GM18907 (cell line): ENCODE measurements at regions not wholly inside any gene's neighbourhood (a gene's known extent, or its start where the extent isn't known, plus 50 kb on each side); places are given as distances from the start of the nearest gene placed in this dataset.

Experiments
- ATAC-seq: cut with Tn5 transposase; IDR thresholded peaks from one replicate; pipeline ENCODE4 v1.9.1; 2021; ENCODE audit warnings: mild to moderate bottlenecking, moderate library complexity; ENCODE audit not compliant: unreplicated experiment

DNA sequence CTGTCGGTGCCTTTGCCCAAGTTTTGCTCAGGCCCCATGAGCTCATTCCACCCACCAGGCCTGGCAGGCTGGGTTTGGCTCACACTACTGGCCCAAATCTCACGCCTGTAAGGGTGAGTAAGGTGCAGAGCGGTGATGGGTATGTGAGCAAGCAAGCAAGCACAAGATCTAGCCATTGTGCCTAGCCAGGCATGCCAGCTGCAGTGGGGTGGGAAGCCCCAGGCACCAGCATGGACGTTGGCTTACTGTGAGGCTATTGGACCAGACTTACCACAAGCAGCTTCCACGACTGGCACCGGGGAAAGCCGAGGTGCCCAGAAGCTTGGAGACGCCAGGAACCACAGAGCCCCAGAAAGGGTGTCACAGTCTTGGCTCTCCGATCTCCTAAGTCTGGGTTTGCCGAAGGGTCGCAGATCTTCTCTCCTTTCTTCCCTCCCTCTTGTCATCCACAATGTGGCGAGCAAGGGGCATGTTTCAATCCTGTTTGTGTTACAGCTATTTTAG lies 2659.4 kb upstream of the PCDH20 start:
- ATAC-seq, result no peak

DNA sequence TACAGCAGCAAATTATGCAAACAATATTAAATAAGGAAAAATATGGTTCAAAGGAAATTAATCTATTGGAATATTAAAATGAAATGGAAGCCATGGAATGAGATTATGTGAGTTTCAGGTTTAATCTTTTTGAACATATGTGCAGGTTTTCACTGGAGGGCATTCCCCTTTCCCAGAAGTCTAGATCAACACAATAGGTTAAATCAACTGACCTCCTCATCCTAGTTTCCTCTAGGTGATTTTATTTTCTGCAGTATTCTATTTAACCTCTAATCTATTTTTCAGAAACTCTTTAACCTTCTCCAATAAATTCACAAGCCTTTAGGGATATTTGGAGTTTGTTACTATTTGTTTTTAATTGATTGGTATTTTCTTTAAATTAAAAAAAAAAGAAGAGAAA lies 2657.6 kb upstream of the PCDH20 start:
- no peak for ATAC-seq

DNA sequence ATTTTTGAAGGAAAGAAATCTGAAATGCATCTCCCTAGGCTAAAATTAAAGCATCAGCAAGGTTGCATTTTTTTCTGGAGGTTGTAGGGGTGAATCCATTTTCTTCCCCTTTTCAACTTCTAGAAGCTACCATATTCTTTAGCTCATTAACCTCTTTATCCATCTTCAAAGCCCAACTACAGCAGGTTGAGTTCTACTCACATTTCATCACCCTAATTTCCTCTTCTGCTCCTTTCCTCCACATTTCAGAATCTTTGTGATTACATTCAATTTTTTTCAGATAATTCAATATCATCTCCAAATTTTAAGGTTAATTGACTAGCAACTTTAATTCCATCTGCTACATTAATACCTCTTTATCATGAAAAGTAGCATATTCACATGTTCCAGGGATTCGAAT lies 2655.7 kb upstream of the PCDH20 start:
- no peak for ATAC-seq

DNA sequence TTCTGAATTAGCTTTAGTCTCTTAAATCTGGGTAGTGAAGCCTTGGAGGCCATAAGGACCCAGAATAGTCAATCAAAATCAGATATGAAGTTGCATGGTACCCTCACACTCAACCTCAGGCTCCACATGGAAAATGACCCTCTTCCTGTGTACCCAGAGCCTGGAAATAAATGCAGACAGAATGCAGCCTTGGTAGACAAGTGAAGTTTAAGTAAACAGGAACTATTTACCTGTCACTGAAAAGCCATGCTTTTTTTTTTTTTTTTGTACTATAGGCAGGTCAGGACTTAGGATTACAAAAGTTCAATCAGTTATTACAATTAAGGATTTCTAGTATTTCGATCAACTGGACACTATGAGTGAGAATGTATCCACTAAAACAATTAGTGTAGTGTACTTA lies 2654.2 kb upstream of the PCDH20 start:
- ATAC-seq, result no peak

DNA sequence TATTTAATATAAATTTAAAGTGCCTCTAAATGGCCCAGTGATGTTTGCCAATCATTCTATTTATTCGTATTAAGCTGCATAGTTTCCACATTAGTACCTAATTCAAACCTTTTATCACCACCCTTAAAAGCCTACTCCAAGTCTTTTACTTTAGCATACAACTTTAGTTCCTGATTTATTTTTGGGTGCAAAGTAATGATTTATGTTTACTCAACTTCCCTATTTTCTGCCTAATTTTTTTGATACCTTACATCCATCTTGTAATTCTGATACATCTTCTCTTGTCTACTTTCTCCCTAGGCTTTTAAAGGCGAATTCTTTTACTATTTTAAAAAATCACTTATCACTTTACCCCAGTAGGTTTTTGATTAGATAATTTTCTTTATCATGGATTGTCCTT lies 2651.1 kb upstream of the PCDH20 start:
- ATAC-seq, result no peak

DNA sequence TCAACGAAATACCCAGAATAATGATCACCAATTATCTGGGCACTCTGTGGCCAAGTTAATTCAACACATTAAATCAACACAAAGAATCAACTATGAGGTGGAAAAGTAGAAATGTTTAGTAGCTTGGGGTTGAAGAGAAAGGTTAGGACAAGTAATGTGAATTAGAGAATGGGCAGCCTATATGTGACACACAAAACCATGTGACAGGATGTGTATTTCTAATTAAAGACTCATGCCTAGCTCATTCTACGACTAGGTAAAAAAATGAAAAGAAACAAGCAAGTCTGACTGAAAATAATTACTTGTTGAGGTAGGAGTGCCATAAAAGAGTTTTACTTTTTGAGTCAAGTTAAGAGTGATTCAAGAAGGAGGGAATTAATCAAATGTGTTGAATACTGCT lies 2646.0 kb upstream of the PCDH20 start:
- no peak for ATAC-seq

DNA sequence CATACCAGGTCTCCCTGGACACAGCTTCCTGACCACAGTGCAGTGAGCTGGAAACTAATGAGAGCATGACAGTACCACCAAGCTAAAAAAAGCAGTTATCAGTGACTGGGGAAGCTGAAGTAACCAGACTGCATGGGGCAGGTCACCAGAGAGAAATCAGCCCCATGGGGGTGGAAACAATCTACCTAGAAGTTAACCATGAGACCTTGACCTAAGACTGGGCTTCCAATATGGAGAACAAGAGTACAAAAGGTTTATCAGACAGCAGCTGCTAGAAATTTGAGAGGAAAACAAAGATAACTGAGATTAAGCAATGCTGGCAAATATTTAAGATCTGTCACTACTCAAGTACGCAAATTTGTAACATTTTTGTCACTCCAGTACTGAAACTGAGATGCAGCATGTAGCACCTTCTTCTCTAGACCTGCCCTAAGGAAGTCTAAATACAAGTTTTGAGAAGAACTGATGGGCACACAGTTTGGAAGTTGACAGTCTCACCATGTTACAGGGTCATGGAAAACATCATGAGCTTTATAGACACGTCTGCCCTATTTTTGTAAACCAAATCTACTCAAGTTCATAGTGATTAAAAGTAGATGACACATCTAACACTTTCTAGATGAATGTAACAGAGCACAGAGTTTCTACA lies 2641.8 kb upstream of the PCDH20 start:
- ATAC-seq, result no peak

DNA sequence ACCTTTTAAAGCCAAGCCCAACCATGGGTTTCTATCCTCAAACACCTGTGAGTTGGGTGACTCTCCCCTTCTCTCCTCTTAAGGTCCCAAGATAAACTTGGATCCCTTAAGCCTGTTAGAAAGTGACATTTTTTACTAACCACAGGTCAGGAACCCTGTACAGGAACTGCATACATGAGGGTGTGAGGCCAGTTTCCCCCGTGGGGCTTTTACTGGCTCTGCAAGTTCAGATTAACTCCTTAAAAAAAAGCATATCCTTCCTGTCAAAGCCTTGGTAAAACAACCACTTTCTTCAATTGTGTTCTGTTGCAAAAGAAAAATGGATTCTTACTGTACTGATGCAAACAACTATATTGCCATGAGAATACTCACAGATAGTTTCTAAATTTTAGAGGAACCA lies 2638.7 kb upstream of the PCDH20 start:
- no peak for ATAC-seq

DNA sequence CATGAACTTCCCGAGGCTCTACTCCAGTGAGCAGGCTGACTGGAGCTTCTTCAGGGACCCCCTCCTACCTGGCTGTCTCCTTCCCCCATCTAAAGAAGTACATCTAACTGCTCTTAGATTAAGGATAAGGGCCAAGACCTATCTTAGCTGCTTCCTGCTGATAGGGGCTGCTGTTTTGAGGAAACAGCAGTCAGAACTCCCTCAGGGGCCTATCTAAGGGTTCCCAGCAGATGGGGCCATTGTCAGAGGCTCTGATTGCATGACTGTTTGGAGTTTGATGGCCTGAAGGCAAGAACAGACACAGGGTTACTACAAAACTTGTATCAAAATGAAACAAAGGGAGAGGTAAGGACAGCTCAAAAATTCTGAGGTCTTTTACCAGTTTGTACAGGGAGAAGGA lies 2636.9 kb upstream of the PCDH20 start:
- no peak for ATAC-seq

DNA sequence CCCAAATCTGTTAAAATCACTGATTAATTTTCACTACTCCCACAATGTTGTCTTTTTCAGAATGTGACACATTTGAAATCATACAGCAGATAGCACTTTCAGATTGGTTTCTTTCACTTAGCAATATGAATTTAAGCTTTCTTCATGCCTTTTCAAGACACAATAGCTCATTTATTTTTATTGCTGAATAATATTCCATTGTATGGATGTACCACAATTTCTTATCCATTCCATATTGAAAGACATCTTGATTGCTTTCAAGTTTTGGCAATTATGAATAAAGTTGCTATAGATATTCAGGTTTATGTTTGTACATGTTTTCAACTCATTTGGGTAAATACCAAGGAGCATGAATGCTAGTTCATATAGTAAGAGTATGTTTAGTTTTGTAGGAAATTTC lies 2635.6 kb upstream of the PCDH20 start:
- no peak for ATAC-seq

DNA sequence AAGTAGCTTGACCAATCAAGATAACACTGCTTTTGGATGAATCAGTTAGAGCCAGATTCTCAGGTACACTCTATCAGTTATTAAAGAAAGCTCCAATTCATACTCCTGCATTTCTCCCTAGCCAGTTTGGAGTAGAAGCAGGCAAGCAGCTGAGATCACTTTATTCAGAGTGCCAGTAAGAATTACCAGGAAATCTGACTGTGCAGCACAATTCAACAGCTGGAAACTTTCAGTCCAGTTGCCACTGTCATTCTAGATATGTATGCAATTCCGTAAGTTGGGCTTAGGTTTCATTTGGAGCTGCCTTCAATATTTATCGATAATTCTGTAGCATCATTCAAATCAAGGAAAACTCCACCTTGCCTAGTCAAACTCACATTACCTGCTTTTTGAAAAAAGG lies 2625.6 kb upstream of the PCDH20 start:
- no peak for ATAC-seq

DNA sequence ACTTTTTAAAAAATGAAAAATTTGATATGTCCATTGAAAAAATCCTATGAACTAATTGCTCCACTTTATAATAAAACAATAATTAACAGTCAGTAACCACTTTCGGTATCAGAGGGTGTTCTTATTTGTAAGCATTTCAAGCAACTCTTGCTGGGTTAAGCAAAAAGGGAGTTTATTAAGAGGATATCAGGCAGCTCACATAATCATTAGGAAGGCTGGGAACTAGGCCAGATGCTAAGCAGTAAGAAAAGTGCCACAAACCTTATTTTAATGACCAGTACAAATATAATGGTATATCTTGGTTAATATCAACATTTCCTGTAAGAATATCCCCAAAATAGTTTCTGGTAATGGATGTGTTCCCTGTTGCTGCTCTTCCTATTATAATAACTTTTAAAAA lies 2618.3 kb upstream of the PCDH20 start:
- no peak for ATAC-seq

DNA sequence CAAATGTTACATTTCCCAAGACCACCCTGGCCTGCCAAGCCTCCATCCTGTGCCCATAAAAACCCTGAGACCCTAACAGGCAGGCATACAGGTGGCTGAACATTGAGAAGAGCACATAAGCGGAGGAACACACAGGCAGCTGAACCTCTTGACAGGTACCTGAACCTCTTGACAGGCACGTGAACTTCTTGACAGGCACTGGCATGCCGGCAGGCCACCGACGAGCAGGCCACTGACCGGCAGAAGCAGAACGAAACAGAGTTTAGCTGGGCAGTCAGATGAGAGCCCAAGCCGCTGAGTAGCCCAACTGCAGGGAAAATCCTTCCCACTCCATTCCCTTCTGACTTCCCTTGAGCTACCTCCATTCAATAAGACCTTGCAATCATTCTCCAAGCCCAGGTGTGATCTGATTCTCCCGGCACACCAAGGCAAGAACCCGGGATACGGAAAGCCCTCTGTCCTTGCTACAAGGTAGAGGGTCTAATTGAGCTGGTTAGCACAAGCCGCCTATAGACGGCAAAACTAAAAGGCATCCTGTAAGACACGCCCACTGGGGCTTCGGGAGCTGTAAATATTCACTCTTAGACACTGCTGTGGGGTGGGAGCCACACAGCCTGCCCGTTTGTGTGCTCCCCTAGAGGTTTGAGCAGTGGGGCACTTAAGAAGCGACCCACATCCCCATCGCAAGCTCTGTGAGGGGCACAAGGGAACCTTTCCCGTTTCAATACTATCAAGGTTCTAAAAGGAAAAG lies 2613.9 kb upstream of the PCDH20 start:
- ATAC-seq, result no peak

DNA sequence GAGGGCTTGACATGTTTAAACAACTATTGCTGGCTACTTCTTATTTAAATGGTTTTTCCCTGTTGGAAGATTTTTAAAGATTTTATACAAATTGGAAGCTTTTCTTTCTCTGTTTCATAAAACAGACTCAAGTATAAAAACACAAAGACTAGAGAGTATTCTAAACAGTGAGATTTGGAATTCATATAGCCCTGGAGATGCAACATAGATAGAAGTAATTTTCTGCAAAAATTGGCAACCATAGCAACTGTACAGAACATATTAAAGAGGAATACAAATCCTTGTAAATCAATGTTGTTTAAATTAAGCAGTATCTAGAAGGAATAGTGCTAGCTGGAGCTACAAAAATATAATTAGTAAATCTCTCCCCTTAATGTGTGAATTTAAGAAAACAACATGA lies 2612.9 kb upstream of the PCDH20 start:
- no peak for ATAC-seq

DNA sequence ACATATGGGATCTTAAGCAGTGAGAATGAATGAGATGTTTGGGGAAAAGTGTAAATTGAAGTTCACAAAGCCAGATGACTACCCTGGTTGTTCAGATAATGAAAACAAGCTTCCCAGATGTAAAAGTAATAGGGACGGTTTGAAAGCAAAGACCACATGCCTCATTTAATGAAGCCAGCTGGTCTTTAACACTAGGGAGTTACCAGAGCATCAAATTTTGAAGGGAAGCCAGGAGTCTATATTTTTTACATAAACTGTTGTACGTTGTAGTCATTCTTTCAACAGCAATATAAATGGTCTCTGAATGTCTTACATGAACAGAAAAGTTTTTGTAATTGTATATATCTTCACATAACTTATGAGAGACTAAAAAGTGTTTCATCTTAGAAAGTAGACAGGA lies 2604.5 kb upstream of the PCDH20 start:
- no peak for ATAC-seq

DNA sequence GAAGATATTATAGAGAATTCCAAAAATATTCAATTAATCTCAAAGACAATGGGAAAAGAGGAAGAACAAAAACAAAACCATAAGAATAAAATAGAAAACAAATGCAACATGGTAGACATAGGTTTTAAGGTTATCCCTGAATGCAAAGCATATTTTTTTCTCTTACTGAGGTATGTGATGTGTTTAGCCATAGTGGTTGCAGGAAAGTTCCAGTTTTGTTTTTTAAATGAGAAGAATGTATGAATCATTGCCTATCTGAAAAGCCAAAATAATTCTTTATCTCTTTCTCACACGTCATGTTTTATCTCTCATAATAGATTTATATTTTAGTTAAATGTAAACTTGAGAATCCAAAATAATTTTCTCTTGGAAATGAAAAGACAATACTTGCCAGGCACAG lies 2591.7 kb upstream of the PCDH20 start:
- no peak for ATAC-seq

DNA sequence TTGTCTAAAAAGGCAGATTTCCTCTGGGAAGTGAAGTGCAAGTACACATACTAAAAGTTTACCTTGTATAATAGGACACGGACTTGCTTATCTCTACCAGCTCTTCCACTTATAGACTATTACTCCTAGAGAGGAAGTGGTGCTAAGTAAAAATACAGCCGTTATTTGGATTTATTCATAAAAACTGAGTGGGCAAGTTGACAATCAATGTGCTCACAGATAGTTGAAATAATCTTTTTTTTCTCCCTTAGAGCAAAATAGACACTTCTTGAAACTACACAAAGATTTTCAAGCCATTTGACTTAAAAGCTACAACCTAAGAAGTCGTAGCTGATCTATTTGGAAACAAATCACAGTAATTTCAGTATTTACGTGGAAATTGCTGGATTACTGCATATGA lies 2584.7 kb upstream of the PCDH20 start:
- no peak for ATAC-seq

DNA sequence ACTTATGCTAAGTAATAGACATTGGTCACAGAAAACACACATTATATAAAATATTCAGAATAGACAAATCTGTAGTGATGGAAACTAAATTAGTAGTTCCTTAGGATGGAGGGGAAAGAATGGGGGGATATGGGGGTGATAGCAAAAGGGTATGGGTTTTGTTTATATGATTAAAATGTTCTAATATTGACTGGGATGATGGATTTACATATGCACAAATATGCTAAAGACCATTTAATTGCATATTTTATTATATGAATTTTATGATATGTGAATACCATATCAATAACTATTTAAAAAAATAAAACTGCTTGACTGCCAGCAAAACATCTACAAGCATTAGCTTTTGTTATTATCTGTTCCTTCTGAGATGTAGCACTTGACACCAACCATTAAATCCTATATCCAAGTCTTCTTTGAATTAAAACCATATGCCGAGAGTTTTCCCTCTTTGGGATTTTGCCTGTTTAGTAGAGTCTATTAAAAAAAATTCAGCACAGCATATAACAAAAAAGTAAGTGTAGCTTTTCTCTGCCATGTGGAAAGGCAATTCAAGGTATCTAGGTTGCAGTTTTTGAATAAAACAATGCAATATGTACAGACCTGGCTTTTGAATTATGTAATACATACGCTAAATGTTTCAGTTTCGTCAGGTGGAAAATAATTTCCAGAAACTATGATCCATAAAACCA lies 2584.1 kb upstream of the PCDH20 start:
- ATAC-seq, result no peak

DNA sequence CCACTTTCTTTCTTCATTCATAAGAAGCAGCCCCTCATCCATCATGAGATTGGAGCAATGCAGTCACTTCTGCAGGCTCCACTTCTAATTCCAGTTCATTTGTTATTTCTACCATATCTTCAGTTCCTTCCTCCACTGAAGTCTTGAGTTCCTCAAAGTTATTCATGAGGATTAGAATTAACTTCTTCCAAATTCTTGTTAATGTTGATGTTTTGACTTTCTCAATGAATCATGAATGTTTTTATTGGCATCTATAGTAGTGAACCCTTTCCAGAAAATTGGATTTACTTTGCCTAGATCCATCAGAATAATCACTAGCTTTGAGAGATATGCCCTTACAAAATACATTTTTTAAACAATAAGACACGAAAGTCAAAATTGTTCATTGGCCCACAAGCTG lies 2567.7 kb upstream of the PCDH20 start:
- ATAC-seq, result no peak

DNA sequence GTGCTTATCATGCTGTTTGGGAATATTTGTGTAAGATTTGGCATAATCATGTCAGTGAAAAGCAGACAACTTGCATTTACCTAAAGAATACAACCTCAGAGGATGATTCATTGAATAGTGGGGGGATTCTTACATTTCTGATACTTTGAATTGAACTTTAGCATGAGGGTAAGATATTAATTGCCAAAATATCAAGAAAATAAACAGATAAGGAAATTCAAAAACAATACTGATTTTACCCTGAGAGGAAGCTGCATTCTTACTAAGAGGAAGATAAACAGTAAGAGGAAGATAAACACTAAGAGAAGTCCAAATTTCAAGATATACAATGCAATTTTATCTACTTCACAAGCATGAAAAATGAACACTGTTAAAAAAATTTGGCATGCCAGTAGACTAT lies 2564.3 kb upstream of the PCDH20 start:
- no peak for ATAC-seq

DNA sequence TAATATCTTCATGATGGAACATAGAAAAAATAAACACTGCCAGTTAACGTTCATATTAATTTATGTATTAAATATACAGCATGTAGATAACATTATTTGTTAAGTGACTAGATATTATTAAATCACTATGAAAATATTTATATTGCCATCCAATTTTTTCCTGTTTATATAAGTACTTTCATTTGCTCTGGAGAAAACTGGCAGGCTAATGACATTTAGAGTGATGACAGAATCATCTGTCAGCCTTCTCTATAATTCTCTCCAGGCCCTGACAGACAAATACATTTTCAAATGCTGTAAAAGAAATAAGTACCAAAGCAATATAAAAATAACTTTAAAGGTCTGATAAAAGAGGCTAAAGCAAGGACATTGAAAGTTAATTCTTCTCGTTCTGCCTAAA lies 2556.7 kb upstream of the PCDH20 start:
- no peak for ATAC-seq

DNA sequence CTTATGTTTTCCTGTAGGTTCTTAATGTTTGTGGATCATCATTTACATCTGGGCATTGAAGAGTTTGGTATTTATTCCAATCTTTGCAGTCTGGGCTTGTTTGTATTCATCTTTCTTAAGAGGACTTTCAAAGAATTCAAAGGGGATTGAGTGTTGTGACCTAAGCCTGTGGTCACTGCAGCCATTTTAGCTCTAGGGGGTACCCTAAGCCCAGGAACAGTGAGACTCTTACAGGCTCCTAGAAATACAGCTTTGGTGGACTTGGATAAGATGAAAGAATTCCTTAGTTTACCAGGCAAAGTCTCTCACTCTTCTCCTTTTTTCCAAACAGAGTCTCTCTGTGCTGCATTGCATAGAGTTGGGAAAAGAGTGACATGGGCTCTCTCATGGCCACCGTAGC lies 2539.0 kb upstream of the PCDH20 start:
- no peak for ATAC-seq
